Endothelial cell of umbilical vein (primary cell): ENCODE measurements at regions not wholly inside any gene's neighbourhood (a gene's known extent, or its start where the extent isn't known, plus 50 kb on each side); places are given as distances from the start of the nearest gene placed in this dataset.
"Not testable (repeated sequence)": the region's sequence is repeated elsewhere in the genome, so short reads cannot be mapped to it uniquely, and the experiment has no call there.

ENCODE experiments used
- EZH2 ChIP-seq: IDR thresholded peaks from 2 replicates; pipeline ENCODE4 v1.6.1; 2012; ENCODE audit warnings: borderline replicate concordance, low read depth, mild to moderate bottlenecking, moderate library complexity, low read length, inconsistent platforms; ENCODE audit not compliant: severe bottlenecking
- FOS ChIP-seq: IDR thresholded peaks from 2 replicates; pipeline ENCODE4 v1.6.1; 2011; ENCODE audit warnings: mild to moderate bottlenecking, low read length, moderate library complexity, borderline replicate concordance; ENCODE audit not compliant: insufficient read depth
- GATA2 ChIP-seq: IDR thresholded peaks from 2 replicates; pipeline ENCODE4 v1.7.0; 2011; ENCODE audit warnings: low read depth, mild to moderate bottlenecking, moderate library complexity, mixed read lengths, low read length; ENCODE audit not compliant: insufficient read length, insufficient read depth
- JUN ChIP-seq: IDR thresholded peaks from 2 replicates; pipeline ENCODE4 v1.6.1; 2011; ENCODE audit warnings: borderline replicate concordance, low read depth; ENCODE audit not compliant: insufficient read length, insufficient read depth
- POLR2A ChIP-seq: IDR thresholded peaks from 2 replicates; pipeline ENCODE4 v1.6.1; 2012; ENCODE audit warnings: low read depth, mild to moderate bottlenecking, control low read depth, low read length
- POLR2AphosphoS5 ChIP-seq: IDR thresholded peaks from 2 replicates; pipeline ENCODE4 v1.6.1; 2012; ENCODE audit warnings: low read depth, mild to moderate bottlenecking, control low read depth, low read length, moderate library complexity; ENCODE audit not compliant: insufficient read depth
- TF ChIP-seq, protein P1 (sequence below), 2 donors: IDR thresholded peaks; 1 replicate in 1 of 2; 2 replicates in 1 of 2; pipeline ENCODE4 v1.5.1; 2011; ENCODE audit warnings: low read length in 2 of 2, mild to moderate bottlenecking in 2 of 2, moderate library complexity in 2 of 2, control low read depth in 1 of 2, inconsistent platforms in 1 of 2, low read depth in 1 of 2; ENCODE audit not compliant: insufficient read depth in 1 of 2; ENCODE audit errors: extremely low read depth in 1 of 2
- TF ChIP-seq, protein P2 (sequence below): IDR thresholded peaks from 2 replicates; pipeline ENCODE4 v1.6.1; 2011; ENCODE audit not compliant: insufficient read depth, insufficient read length

DNA sequence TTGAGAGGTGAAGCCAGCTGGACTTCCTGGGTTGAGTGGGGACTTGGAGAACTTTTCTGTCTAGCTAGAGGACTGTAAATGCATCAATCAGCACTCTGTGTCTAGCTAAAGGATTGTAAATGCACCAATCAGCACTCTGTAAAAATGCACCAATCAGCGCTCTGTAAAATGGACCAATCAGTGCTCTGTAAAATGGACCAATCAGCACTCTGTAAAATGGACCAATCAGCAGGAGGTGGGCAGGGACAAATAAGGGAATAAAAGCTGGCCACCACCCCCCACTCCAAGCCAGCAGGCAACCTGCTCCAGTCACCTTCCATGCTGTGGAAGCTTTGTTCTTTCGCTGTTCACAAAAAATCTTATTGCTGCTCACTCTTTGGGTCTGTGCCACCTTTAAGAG lies 390.4 kb downstream of the RPS24 start:
- TF ChIP-seq, protein P1, sequence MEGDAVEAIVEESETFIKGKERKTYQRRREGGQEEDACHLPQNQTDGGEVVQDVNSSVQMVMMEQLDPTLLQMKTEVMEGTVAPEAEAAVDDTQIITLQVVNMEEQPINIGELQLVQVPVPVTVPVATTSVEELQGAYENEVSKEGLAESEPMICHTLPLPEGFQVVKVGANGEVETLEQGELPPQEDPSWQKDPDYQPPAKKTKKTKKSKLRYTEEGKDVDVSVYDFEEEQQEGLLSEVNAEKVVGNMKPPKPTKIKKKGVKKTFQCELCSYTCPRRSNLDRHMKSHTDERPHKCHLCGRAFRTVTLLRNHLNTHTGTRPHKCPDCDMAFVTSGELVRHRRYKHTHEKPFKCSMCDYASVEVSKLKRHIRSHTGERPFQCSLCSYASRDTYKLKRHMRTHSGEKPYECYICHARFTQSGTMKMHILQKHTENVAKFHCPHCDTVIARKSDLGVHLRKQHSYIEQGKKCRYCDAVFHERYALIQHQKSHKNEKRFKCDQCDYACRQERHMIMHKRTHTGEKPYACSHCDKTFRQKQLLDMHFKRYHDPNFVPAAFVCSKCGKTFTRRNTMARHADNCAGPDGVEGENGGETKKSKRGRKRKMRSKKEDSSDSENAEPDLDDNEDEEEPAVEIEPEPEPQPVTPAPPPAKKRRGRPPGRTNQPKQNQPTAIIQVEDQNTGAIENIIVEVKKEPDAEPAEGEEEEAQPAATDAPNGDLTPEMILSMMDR (IDR thresholded peaks at IDR 0.05; ENCODE audit: extremely low read depth in 1 of 2, insufficient read depth in 1 of 2, low read depth in 1 of 2, low read length in 2 of 2): not testable (repeated sequence)
- TF ChIP-seq POLR2AphosphoS5, EZH2, FOS, POLR2A, GATA2, JUN: not testable (repeated sequence)
- TF ChIP-seq, protein P2, sequence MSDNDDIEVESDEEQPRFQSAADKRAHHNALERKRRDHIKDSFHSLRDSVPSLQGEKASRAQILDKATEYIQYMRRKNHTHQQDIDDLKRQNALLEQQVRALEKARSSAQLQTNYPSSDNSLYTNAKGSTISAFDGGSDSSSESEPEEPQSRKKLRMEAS: not testable (repeated sequence)
